GM12878 (cell line): ENCODE measurements at regions not wholly inside any gene's neighbourhood (a gene's known extent, or its start where the extent isn't known, plus 50 kb on each side); places are given as distances from the start of the nearest gene placed in this dataset.

Experiments used
- ATAC-seq: fragments of 200-7000 bp; cut with Tn5 transposase; 3 replicates; pipeline ENCODE4 v1.9.1; 2020; ENCODE audit warnings: mild to moderate bottlenecking, moderate library complexity
- BruUV-seq: library from RNA; stranded (reverse); fragments of 400-500 nt; replicated peaks from 2 replicates; lab custom pipeline; 2021; lab: Mats Ljungman, UMichigan
- CTCF ChIA-PET: fragments of 300-600 bp; sonication (Branson Sonifier 250); formaldehyde crosslinking; extraction: SDS; loops from one replicate; lab custom pipeline; 2021; ENCODE audit warnings: inconsistent platforms; lab: Yijun Ruan, JAX
- POLR2A ChIA-PET: fragments of 350-600 bp; formaldehyde crosslinking; extraction: SDS; loops from one replicate; lab custom pipeline; 2021; ENCODE audit warnings: inconsistent platforms; lab: Charles Lee
- RAD21 ChIA-PET: fragments of 300-600 bp; sonication (Branson Sonifier 250); formaldehyde crosslinking; loops from one replicate; lab custom pipeline; 2023; ENCODE audit warnings: antibody characterized with exemption; ENCODE audit not compliant: unreplicated experiment; lab: Charles Lee
- SMC1A ChIA-PET: fragments of 300-600 bp; sonication (Branson Sonifier 250); formaldehyde crosslinking; loops from one replicate; lab custom pipeline; 2023; ENCODE audit not compliant: unreplicated experiment, uncharacterized antibody; lab: Charles Lee
- DNase-seq: peaks from one replicate; pipeline ENCODE4 v3.0.0-alpha.2; 2011; ENCODE audit warnings: low read depth, low spot score
- FAIRE-seq: peaks from 3 replicates; lab custom pipeline; 2011; peaks lifted over from hg19 to GRCh38; lab: Jason Lieb, UNC
- H2AFZ ChIP-seq: 2 replicates; pipeline ENCODE4 v1.6.0; 2011; ENCODE audit warnings: low read depth, low read length, control low read depth; ENCODE audit not compliant: control insufficient read depth
- H3K27ac ChIP-seq: 2 replicates; pipeline ENCODE4 v1.5.1; 2011; ENCODE audit warnings: control low read depth; ENCODE audit not compliant: control insufficient read depth, insufficient read depth
- H3K27me3 ChIP-seq, 2 experiments: replicated peaks in 1 of 2; 2 replicates each; pipeline versions ENCODE4 v1.6.0 to v1.6.1; 2011; ENCODE audit warnings: low read length in 1 of 2; ENCODE audit not compliant: control insufficient read depth in 2 of 2, insufficient read depth in 2 of 2
- H3K36me3 ChIP-seq, 2 experiments: 2 replicates each; pipeline ENCODE4 v1.5.1; 2011; ENCODE audit warnings: low read length in 1 of 2; ENCODE audit not compliant: control insufficient read depth in 2 of 2, insufficient read depth in 2 of 2
- H3K4me1 ChIP-seq: 2 replicates; pipeline ENCODE4 v1.6.1; 2011; ENCODE audit warnings: mild to moderate bottlenecking, low read length, moderate library complexity, mixed read lengths; ENCODE audit not compliant: control insufficient read depth, insufficient read depth
- H3K4me2 ChIP-seq: 2 replicates; pipeline ENCODE4 v1.6.0; 2011; ENCODE audit warnings: control low read depth; ENCODE audit not compliant: control insufficient read depth, insufficient read depth
- H3K4me3 ChIP-seq: fragments of 200-600 bp; sonication (generic); 2 replicates; pipeline ENCODE4 v1.5.1; 2016
- H3K79me2 ChIP-seq: 2 replicates; pipeline ENCODE4 v1.6.0; 2011; ENCODE audit warnings: low read length; ENCODE audit not compliant: control insufficient read depth, insufficient read depth
- H3K9ac ChIP-seq: 2 replicates; pipeline ENCODE4 v1.8.0; 2011; ENCODE audit warnings: low read length, control low read depth, mixed read lengths; ENCODE audit not compliant: control insufficient read depth, insufficient read depth
- H3K9me3 ChIP-seq: replicated peaks from 3 replicates; pipeline ENCODE4 v1.5.1; 2011; ENCODE audit warnings: mild to moderate bottlenecking, low read length; ENCODE audit not compliant: control insufficient read depth, insufficient read depth
- H4K20me1 ChIP-seq: 2 replicates; pipeline ENCODE4 v1.6.0; 2011; ENCODE audit not compliant: control insufficient read depth, insufficient read depth
- BACH1 ChIP-seq: fragments of 450-650 bp; IDR thresholded peaks from 2 replicates; pipeline ENCODE4 v1.6.1; 2017; ENCODE audit warnings: mild to moderate bottlenecking, borderline replicate concordance
- CHD1 ChIP-seq: IDR thresholded peaks from 2 replicates; pipeline ENCODE4 v1.6.1; 2012; ENCODE audit warnings: low read depth, low read length, improper control_type of control experiment
- NR2F1 ChIP-seq: fragments of 450-650 bp; conservative IDR thresholded peaks from 2 replicates; pipeline ENCODE4 v1.6.1; 2017; ENCODE audit warnings: mild to moderate bottlenecking
- POU2F2 ChIP-seq: IDR thresholded peaks from 3 replicates; pipeline ENCODE4 v1.6.1; 2011; ENCODE audit warnings: low read depth, mild to moderate bottlenecking, low read length, borderline replicate concordance
- SP1 ChIP-seq: IDR thresholded peaks from one replicate; pipeline ENCODE4 v1.6.1; 2011; ENCODE audit warnings: low read depth, low read length
- SPI1 ChIP-seq: IDR thresholded peaks from 2 replicates; pipeline ENCODE4 v1.6.1; 2011; ENCODE audit warnings: low read depth, mild to moderate bottlenecking, low read length, moderate library complexity, borderline replicate concordance; ENCODE audit not compliant: insufficient read depth
- ZNF274 ChIP-seq: IDR thresholded peaks from one replicate; pipeline ENCODE4 v1.8.0; 2011; ENCODE audit not compliant: insufficient read length, insufficient read depth
- ZNF622 ChIP-seq: fragments of 450-650 bp; IDR thresholded peaks from 2 replicates; pipeline ENCODE4 v1.6.1; 2017; ENCODE audit warnings: mild to moderate bottlenecking, inconsistent platforms
- ZNF687 ChIP-seq: fragments of 450-650 bp; IDR thresholded peaks from 2 replicates; pipeline ENCODE4 v1.6.1; 2017; ENCODE audit warnings: mild to moderate bottlenecking, moderate library complexity
- WGBS: methylation state at CpG from one replicate; pipeline ENCODE4 v1.1.6; 2016; ENCODE audit warnings: low lambda C conversion rate; ENCODE audit not compliant: insufficient replicate concordance, insufficient coverage; ENCODE audit errors: missing lambda C conversion rate; 5-methylcytosine and 5-hydroxymethylcytosine counted together
- in situ Hi-C: fragments of 300-500 bp; cut with MboI; formaldehyde crosslinking; loops from 9 replicates; pipeline ENCODE4 v1.14.3; 2018; ENCODE audit warnings: mixed read lengths
- intact Hi-C: fragments of 100-400 bp; cut with micrococcal nuclease; formaldehyde crosslinking; loops from one replicate; pipeline ENCODE4 v1.14.2; 2022; ENCODE audit not compliant: unreplicated experiment

DNA sequence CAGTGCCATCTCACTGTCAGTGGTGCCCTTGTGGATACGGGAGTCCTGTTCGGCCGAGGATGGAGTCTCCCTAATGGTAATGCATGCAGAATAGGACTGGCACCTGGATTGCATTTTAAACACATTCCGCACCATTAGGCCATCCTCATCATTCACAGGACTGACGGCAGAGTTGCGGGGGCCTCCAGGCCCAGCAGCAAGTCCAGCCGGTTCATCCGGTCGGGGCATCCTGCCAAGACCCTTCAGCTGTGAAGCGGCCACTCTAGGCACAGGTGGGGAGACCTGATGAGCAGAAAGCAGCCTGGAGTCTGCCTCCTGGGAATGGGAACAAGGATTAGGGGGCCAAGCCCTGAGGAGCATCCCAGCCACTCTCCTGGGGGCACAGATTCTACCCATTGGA lies 90.3 kb upstream of the XYLT1 start:
- Histone ChIP-seq H3K4me3 (no peak overlapping the region), H3K79me2 (no peaks in the 10 kb centered on the region), H3K9me3 (no peaks in the 10 kb centered on the region), H2AFZ (no peak overlapping the region), H3K27me3 (no peaks in the 10 kb centered on the region; a peak in 2 of 4 replicates), H3K36me3 (no peaks in the 10 kb centered on the region), H3K4me2 (no peak overlapping the region), H4K20me1 (no peaks in the 10 kb centered on the region), H3K27ac (no peak overlapping the region), H3K4me1 (no peaks in the 10 kb centered on the region), H3K9ac (no peak overlapping the region)
- ChIA-PET POLR2A (no interaction called here), SMC1A (interaction anchor here (1.8 kb wide), 1 partner anchor 18 kb away, joined by 5 read pairs; no protein-coding TSS in a partner anchor), CTCF (interaction anchor here (1.3 kb wide), 1 partner anchor 18 kb away, joined by 3 read pairs; no protein-coding TSS in a partner anchor), RAD21 (no interaction called here)
- ATAC-seq (no peak), FAIRE-seq (no peak), DNase-seq (no peak)
- intact Hi-C loops (no loop called here), in situ Hi-C loops (loop anchor here (25.0 kb wide), 1 partner anchor 1201 kb away; no protein-coding TSS in a partner anchor)
- WGBS = 48% methylated on average over 10 of the region's 10 CpGs
- BruUV-seq = no TSS peak
- TF ChIP-seq ZNF622 (no peak), POU2F2 (no peak), ZNF274 (no peak), SPI1 (no peak), CHD1 (no peak), NR2F1 (no peak), ZNF687 (no peak), SP1 (no peak), BACH1 (no peak)
